Mesendoderm (in vitro differentiated cells): ENCODE measurements at regions not wholly inside any gene's neighbourhood (a gene's known extent, or its start where the extent isn't known, plus 50 kb on each side); places are given as distances from the start of the nearest gene placed in this dataset.

Experiments used
- DNase-seq: peaks from one replicate; pipeline ENCODE4 v3.0.0; 2013
- H2AK5ac ChIP-seq: 2 replicates; pipeline ENCODE4 v1.6.1; 2013; ENCODE audit warnings: low read length, inconsistent platforms
- H2BK120ac ChIP-seq: 2 replicates; pipeline ENCODE4 v1.6.1; 2013; ENCODE audit warnings: low read depth, mild to moderate bottlenecking, low read length, moderate library complexity, mixed read lengths
- H2BK15ac ChIP-seq: replicated peaks from 2 replicates; pipeline ENCODE4 v1.6.1; 2013; ENCODE audit warnings: low read depth, mild to moderate bottlenecking, moderate library complexity
- H2BK5ac ChIP-seq: 2 replicates; pipeline ENCODE4 v1.6.1; 2013; ENCODE audit warnings: low read length, inconsistent platforms
- H3K18ac ChIP-seq: 2 replicates; pipeline ENCODE4 v1.6.1; 2013; ENCODE audit warnings: mild to moderate bottlenecking, low read length, mixed read lengths
- H3K23ac ChIP-seq: one replicate; pipeline ENCODE4 v1.6.1; 2013; ENCODE audit warnings: low read length
- H3K27ac ChIP-seq: 2 replicates; pipeline ENCODE4 v1.5.1; 2013; ENCODE audit warnings: low read depth, mild to moderate bottlenecking, inconsistent platforms, low read length, moderate library complexity
- H3K27me3 ChIP-seq: 2 replicates; pipeline ENCODE4 v1.6.1; 2013; ENCODE audit warnings: low read length, control low read depth, mild to moderate bottlenecking, inconsistent platforms; ENCODE audit not compliant: insufficient read depth, poor library complexity
- H3K36me3 ChIP-seq: 2 replicates; pipeline ENCODE4 v1.6.1; 2013; ENCODE audit warnings: low read length, inconsistent platforms; ENCODE audit not compliant: control insufficient read depth, insufficient read depth
- H3K4ac ChIP-seq: one replicate; pipeline ENCODE4 v1.6.1; 2013; ENCODE audit warnings: low read depth, mild to moderate bottlenecking, low read length, moderate library complexity
- H3K4me1 ChIP-seq: 2 replicates; pipeline ENCODE4 v1.6.1; 2013; ENCODE audit warnings: low read depth, low read length, inconsistent platforms; ENCODE audit not compliant: control insufficient read depth
- H3K4me2 ChIP-seq: 2 replicates; pipeline ENCODE4 v1.6.1; 2013; ENCODE audit warnings: low read length
- H3K4me3 ChIP-seq: 2 replicates; pipeline ENCODE4 v1.5.1; 2013; ENCODE audit warnings: mild to moderate bottlenecking, low read length
- H3K56ac ChIP-seq: one replicate; pipeline ENCODE4 v1.6.1; 2013; ENCODE audit warnings: low read length
- H3K79me1 ChIP-seq: 2 replicates; pipeline ENCODE4 v1.6.1; 2013; ENCODE audit warnings: low read length, inconsistent platforms
- H3K79me2 ChIP-seq: 2 replicates; pipeline ENCODE4 v1.6.1; 2013; ENCODE audit warnings: mild to moderate bottlenecking, low read length; ENCODE audit not compliant: control insufficient read depth, insufficient read depth
- H3K9ac ChIP-seq: 2 replicates; pipeline ENCODE4 v1.6.1; 2013; ENCODE audit warnings: low read length, inconsistent platforms
- H4K5ac ChIP-seq: one replicate; pipeline ENCODE4 v1.6.1; 2013; ENCODE audit warnings: low read length
- H4K8ac ChIP-seq: one replicate; pipeline ENCODE4 v1.6.1; 2013; ENCODE audit warnings: low read depth, mild to moderate bottlenecking, control low read depth, low read length, moderate library complexity
- WGBS: extraction: QIAGEN DNeasy Blood & Tissue Kit; methylation state at CpG from one replicate; pipeline ENCODE4 v1.1.7; 2013; ENCODE audit warnings: low lambda C conversion rate, missing lambda C conversion rate; ENCODE audit not compliant: insufficient coverage; ENCODE audit errors: extremely low coverage; 5-methylcytosine and 5-hydroxymethylcytosine counted together

- DNase-seq: no peak
- Histone ChIP-seq H4K5ac (no peak overlapping the region), H3K4ac (no peak overlapping the region), H2BK15ac (no peak overlapping the region), H3K79me1 (no peaks in the 10 kb centered on the region), H3K56ac (no peak overlapping the region), H3K27ac (no peak overlapping the region), H3K18ac (no peak overlapping the region), H3K9ac (no peak overlapping the region), H3K79me2 (no peaks in the 10 kb centered on the region), H3K27me3 (no peaks in the 10 kb centered on the region), H3K4me1 (no peaks in the 10 kb centered on the region), H3K4me2 (no peak overlapping the region), H2BK5ac (no peak overlapping the region), H3K36me3 (no peaks in the 10 kb centered on the region), H4K8ac (no peak overlapping the region), H2BK120ac (no peak overlapping the region), H3K23ac (no peak overlapping the region), H3K4me3 (no peak overlapping the region), H2AK5ac (no peak overlapping the region)
- 100% methylated on average over 1 of the region's 4 CpGs for WGBS
Measured at GRCh38 chr1:165134431-165134830, 222.1 kb downstream of the LMX1A start.

DNA sequence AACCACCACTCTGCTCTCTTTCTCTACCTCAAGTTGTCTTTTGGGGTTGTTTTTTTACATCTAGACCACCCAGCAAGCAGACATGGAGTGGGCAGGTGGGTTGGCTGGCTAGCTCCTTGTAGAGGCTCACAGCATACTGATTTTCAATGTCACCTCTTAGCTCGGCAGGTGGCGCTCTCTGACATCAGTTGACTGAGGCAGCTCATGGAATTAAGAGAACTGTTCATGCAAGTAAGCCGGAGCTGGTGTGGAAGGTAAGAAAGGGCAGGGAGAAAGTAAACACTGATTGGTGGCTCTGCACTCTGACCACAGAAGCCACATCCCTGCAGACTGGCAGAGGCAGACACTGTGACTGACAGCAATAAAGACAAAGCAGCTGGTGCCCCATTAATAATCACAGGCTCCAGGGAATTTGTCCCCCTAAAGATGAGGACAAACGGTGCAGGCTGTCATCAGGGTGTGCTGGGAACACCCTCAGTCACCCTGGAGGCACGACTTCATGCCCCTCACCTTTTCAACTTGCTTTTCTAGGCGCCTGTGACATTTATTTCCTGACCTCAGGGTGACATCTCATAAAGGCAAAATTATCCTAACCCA is 226.8 kb downstream of the LMX1A start:
- DNase-seq: peak; percentile 90
- WGBS: no CpG with 5 or more reads among the region's 6 CpGs

DNA sequence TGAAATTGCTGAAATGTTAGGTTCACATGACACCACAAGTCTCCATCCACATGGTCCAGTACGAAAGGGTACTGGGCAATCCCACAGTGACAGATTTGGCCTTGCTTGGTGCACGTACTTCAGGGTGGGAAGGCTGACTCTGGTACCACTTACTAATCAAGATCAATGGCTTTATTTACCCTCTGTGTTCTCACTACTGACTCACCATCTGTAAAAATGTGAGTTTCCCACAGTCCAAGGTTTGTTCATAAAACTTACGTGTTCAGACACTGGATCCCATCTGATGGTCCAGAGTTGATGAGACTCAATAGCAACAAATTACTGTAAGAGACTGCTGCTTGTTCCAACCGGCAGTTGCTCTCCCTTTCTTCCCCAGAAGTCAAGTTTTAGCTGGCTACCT is 231.7 kb downstream of the LMX1A start:
- no peak overlapping the region for H2AK5ac ChIP-seq
- H4K5ac ChIP-seq: no peak overlapping the region
- no peak overlapping the region for H2BK15ac ChIP-seq
- no peaks in the 10 kb centered on the region for H3K27me3 ChIP-seq
- no peaks in the 10 kb centered on the region for H3K79me1 ChIP-seq
- H2BK120ac ChIP-seq: no peak overlapping the region
- WGBS: no CpG with 5 or more reads among the region's 4 CpGs
- no peak overlapping the region for H3K4me3 ChIP-seq
- no peak overlapping the region for H4K8ac ChIP-seq
- H3K9ac ChIP-seq: no peak overlapping the region
- no peaks in the 10 kb centered on the region for H3K4me1 ChIP-seq
- H3K4ac ChIP-seq: no peak overlapping the region
- H3K18ac ChIP-seq: no peak overlapping the region
- no peak overlapping the region for H3K27ac ChIP-seq
- no peaks in the 10 kb centered on the region for H3K36me3 ChIP-seq
- H3K4me2 ChIP-seq: no peak overlapping the region
- no peak overlapping the region for H3K56ac ChIP-seq
- H3K23ac ChIP-seq: no peak overlapping the region
- H3K79me2 ChIP-seq: no peaks in the 10 kb centered on the region
- no peak for DNase-seq
- no peak overlapping the region for H2BK5ac ChIP-seq

More for the DNA sequence above, 226.8 kb downstream of the LMX1A start:
- no peak overlapping the region for H3K56ac ChIP-seq
- no peak overlapping the region for H3K27ac ChIP-seq
- no peak overlapping the region for H3K23ac ChIP-seq
- no peaks in the 10 kb centered on the region for H3K4me1 ChIP-seq
- no peak overlapping the region for H2BK15ac ChIP-seq
- no peak overlapping the region for H4K8ac ChIP-seq
- H2BK120ac ChIP-seq: no peak overlapping the region
- no peaks in the 10 kb centered on the region for H3K79me1 ChIP-seq
- H3K36me3 ChIP-seq: no peaks in the 10 kb centered on the region
- H3K4me3 ChIP-seq: no peak overlapping the region
- no peak overlapping the region for H2AK5ac ChIP-seq
- H3K79me2 ChIP-seq: no peaks in the 10 kb centered on the region
- no peak overlapping the region for H4K5ac ChIP-seq
- H3K4ac ChIP-seq: no peak overlapping the region
- no peak overlapping the region for H3K4me2 ChIP-seq
- H2BK5ac ChIP-seq: no peak overlapping the region
- H3K18ac ChIP-seq: no peak overlapping the region
- no peaks in the 10 kb centered on the region for H3K27me3 ChIP-seq
- no peak overlapping the region for H3K9ac ChIP-seq

DNA sequence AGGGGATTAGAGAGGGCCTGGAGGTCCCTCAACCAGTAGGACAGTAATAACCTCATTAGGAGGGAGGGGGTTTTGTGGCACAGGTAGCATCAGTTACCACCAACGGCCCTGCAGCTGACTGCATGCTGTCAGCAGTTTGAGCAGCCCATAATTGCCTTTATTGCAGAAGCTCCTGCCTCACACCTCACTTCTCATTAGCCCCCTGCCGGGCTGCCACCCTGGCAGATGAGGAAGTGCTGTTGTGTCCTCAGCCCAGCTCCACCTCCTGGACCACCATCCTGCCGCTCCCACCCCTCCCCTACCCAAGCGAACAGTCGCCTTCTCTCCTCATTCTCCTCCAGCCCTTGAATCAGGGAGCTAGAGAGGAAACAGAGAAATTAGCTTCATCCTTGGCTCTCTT is 237.4 kb downstream of the LMX1A start:
- DNase-seq: no peak
- Histone ChIP-seq H3K4me3 (no peak overlapping the region), H3K4me1 (no peaks in the 10 kb centered on the region), H3K4ac (no peak overlapping the region), H3K79me2 (no peaks in the 10 kb centered on the region), H3K18ac (no peak overlapping the region), H2BK5ac (no peak overlapping the region), H3K27ac (no peak overlapping the region), H3K79me1 (no peaks in the 10 kb centered on the region), H3K9ac (no peak overlapping the region), H3K36me3 (no peaks in the 10 kb centered on the region), H2BK15ac (no peak overlapping the region), H3K27me3 (peaks cover 22% of the 10 kb centered on the region), H4K8ac (no peak overlapping the region), H4K5ac (no peak overlapping the region), H3K4me2 (no peak overlapping the region), H3K23ac (no peak overlapping the region), H2AK5ac (no peak overlapping the region), H2BK120ac (no peak overlapping the region), H3K56ac (no peak overlapping the region)
- WGBS: no CpG with 5 or more reads among the region's 5 CpGs

GRCh38 chr1:165117482-165117881 is 239.0 kb downstream of the LMX1A start:
- H2AK5ac ChIP-seq: no peak overlapping the region
- no peak overlapping the region for H4K8ac ChIP-seq
- no peak overlapping the region for H4K5ac ChIP-seq
- no peak overlapping the region for H3K9ac ChIP-seq
- peak overlapping the region; percentile 28 for H3K4me2 ChIP-seq
- H3K27ac ChIP-seq: no peak overlapping the region
- H3K36me3 ChIP-seq: no peaks in the 10 kb centered on the region
- no peak overlapping the region for H3K18ac ChIP-seq
- no peaks in the 10 kb centered on the region for H3K79me2 ChIP-seq
- H3K23ac ChIP-seq: no peak overlapping the region
- H2BK15ac ChIP-seq: no peak overlapping the region
- no peak overlapping the region for H2BK120ac ChIP-seq
- H2BK5ac ChIP-seq: no peak overlapping the region
- no CpG with 5 or more reads among the region's 33 CpGs for WGBS
- no peak overlapping the region for H3K4me3 ChIP-seq
- no peaks in the 10 kb centered on the region for H3K4me1 ChIP-seq
- H3K56ac ChIP-seq: no peak overlapping the region
- peaks cover 22% of the 10 kb centered on the region for H3K27me3 ChIP-seq
- DNase-seq: peak; percentile 61
- H3K4ac ChIP-seq: no peak overlapping the region
- H3K79me1 ChIP-seq: no peaks in the 10 kb centered on the region

- no CpG with 5 or more reads among the region's 6 CpGs for WGBS
- H3K4me2 ChIP-seq: no peak overlapping the region
- no peaks in the 10 kb centered on the region for H3K79me2 ChIP-seq
- no peak for DNase-seq
- H2BK15ac ChIP-seq: no peak overlapping the region
- no peak overlapping the region for H4K8ac ChIP-seq
- H2BK120ac ChIP-seq: no peak overlapping the region
- H4K5ac ChIP-seq: no peak overlapping the region
- no peak overlapping the region for H3K4ac ChIP-seq
- no peak overlapping the region for H2BK5ac ChIP-seq
- no peak overlapping the region for H2AK5ac ChIP-seq
- no peak overlapping the region for H3K9ac ChIP-seq
- H3K36me3 ChIP-seq: no peaks in the 10 kb centered on the region
- H3K23ac ChIP-seq: no peak overlapping the region
- H3K27me3 ChIP-seq: peaks cover 22% of the 10 kb centered on the region
- no peaks in the 10 kb centered on the region for H3K79me1 ChIP-seq
- H3K18ac ChIP-seq: no peak overlapping the region
- no peak overlapping the region for H3K27ac ChIP-seq
- no peak overlapping the region for H3K4me3 ChIP-seq
- H3K4me1 ChIP-seq: no peaks in the 10 kb centered on the region
- no peak overlapping the region for H3K56ac ChIP-seq
Measured at GRCh38 chr1:165116732-165117131, 239.8 kb downstream of the LMX1A start.
